T-helper 2 cell (primary cell): ENCODE measurements at regions not wholly inside any gene's neighbourhood (a gene's known extent, or its start where the extent isn't known, plus 50 kb on each side); places are given as distances from the start of the nearest gene placed in this dataset.
"Not testable (repeated sequence)": the region's sequence is repeated elsewhere in the genome, so short reads cannot be mapped to it uniquely, and the experiment has no call there.

ENCODE experiments used
- DNase-seq, 5 experiments: peaks; one replicate each; pipeline versions ENCODE4 v3.0.0 to v3.0.0-alpha.2; 2012 to 2022

DNA sequence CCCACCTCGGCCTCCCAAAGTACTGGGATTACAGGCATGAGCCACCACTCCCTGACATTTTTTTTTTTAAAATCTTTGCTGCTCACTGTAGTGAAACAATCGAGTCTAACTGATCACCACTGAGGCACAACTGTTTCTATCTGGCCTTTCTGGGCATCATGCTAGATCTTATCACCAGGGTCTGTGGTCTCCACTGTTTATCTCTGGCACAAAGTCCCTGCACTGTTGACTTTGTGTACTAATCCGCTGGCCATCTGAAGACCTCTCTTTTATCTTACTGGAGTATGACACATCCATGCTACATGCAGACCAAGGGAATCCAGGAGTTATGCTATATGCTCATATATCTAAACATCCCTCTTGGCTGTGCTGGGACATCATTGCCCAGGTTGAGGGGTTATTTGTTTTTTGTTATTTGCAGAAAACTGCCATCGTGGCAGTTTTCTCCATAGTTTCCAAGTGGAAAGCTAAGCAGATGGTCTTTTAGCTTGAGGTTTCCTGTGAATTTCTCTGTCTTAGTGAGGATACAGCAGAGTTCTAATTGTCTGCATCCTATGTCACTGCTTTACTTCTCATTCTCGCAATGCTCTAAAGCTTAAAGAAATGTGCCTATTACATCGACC lies 456.9 kb downstream of the CCER1 start:
- no peak for DNase-seq

DNA sequence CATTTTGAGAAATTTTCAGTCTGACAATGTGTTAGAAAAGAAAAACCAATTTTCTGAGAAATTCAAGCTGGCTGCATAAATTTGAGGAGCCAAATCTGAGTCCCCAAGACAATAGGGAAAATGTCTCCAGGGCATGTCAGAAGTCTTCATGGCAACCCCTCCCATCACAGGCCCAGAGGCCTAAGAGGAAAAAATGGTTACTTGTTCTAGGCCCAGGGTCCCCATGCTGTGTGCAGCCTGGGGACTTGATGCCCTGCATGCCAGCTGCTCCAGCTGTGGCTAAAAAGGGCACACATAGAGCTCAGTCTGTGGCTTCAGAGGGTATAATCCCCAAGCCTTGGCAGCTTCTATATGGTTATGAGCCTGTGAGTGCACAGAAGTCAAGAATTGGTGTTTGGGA lies 464.6 kb downstream of the CCER1 start:
- DNase-seq: no peak

DNA sequence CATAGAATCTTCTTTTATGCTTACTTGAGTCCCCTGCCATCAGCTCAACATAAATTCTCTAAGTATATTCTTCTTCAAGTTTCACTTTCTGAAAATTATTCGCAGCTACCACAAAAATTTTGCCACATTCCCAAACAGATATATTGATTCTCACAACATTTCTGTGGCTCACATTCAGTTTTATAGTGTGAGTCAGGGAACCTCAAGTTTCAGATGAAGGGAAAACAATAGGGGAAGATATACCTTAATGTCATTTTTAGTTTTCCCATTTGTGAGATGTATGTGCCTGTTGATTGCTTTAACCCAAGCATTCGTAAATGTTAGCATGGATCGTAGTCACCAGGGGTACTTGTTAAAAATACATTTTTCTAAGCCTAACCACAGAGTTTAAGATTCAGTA lies 465.8 kb downstream of the CCER1 start:
- no peak for DNase-seq

DNA sequence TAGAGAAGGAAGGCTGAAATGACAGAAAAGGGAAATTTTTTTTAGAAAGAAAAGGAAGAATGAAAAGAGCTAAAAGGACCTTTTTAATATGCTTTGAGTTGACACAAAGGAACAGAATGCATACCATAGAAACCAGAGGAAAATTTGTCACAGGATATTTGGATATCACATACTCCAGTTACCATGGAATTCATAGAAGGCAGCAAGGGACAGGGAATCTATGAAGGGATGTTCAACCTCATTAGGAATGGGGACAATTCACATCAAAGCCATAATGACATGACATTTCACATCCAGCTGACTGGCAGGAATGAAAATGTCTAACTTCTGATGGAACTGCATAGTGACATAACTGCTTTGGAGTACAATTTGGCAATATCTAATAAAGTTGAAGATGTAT lies 469.4 kb downstream of the CCER1 start:
- no peak for DNase-seq

DNA sequence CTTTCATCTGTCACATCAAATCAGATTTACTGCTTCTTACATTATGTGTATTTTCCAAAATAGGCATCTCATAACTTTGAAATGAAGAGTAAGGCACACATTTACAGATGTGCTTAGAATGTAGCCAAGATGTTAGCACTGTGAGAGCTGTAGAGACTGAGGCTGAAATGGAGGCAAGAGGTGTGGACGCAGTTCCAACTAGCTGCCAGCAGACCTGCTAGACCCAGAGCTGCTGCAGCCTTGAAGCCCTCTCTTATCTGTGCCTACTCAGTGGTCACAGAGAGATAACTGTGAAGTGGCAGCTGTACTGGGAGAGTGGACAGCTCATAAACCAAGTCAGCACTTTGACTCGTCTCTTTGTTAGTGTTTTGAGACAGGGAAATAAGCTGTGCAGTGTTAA lies 470.9 kb downstream of the CCER1 start:
- DNase-seq: no peak

DNA sequence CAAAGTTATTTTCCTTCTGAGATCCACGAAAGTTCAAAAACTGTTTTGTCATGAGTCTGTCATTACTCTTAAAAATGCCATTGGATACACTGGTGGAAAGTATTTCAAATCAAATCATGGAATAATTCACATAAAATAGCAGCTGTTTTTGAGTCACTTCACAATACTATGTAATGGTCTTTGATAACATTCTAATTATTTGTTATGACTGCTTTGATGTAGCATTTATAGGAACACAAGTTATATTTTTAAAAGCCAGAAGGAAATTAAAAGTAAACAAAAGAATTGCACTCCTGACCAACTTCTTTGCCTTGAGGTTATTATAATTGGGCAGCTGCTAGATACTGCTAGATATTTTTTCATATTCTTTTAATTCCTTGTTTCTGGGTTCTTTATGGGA lies 473.2 kb downstream of the CCER1 start:
- DNase-seq: no peak

DNA sequence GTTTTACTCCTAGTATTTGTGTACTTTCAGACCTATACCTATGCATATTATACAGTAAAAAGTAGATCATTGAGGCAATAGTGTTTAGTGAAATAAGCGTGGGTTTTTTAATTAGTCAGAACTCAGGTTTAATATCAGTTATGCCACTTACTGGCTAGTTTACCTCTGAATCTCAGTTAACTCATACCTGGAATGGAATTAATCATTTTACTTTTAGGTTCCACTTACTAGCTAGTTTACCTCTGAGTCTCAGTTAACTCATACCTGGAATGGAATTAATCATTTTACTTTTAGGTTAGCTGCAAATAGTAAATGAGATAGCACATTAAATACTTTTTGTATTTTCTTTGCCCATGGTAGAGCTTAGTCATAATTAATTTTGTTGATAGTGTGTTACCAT lies 475.7 kb downstream of the CCER1 start:
- DNase-seq: no peak

DNA sequence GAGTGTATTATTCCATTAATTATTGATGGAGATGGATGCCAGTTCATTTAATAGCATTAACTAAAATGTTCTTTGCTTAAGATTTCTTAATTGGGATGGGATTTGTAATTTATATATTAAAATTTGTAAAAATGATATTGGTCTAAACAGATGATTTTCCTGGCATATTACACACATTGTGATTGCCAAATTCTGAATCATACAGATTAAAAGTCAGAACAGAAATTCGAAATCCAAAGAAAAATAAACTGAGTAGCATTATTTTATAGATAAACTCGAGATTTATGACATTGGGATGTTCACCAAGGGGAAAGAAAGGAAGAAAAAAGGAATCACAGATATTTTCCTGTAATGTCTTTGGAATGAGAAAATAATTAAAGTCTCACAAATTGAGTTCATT lies 481.1 kb downstream of the CCER1 start:
- DNase-seq: no peak

DNA sequence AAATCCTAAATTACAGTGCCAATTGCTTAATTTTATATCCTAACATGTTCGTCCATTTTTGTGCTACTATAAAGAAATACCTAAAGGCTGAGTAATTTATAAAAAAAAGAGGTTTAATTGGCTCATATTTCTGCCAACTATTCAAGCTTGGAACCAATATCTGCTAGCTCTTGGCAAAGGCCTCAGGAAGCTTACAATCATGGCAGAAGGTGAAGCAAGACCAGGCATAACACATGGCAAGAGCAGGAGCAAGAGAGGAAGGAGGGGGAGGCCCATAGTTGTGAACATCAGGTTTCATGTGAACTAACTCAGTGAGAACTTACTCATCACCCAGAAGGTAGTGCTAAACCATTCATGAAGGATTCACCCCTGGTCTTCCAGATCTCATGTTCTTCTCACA lies 494.3 kb downstream of the CCER1 start:
- DNase-seq: no peak

DNA sequence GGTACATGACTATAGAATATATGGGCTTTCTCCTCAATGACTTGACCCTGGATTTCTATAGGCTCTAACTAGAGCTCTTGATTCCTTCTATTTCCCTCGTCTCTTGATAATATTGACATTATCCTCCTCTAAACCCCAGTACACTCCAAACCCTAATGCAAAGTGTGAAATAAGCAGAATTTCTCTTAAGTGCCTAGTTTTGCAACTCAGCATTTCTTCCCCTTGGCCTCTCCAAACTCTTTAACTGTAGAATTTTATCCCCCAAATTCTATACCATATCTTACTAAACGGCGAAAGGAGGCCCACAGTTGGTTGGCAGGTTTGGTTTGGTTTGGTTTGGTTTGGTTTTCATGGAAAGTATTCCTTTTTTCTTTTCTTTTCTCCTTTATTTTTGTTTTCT lies 498.7 kb downstream of the CCER1 start:
- no peak for DNase-seq

DNA sequence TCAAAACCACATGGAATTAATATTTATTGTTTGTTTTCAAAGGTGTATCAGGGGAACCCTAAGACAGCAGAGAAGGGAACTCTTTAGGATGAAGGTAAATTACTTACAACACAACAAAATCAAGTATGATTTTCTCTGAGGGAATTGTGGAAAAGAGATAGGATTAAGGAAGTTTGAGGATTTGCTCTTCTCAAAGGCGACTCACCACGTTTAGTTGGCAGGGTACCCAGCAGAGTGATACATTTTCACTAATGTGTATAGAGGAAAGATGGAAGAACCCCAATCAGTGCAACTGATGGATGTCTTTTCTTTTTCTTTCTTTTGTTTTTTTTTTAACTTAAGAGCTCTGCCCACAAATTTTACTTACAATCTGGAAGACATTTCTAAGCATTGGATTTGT lies 499.2 kb downstream of the CCER1 start:
- no peak for DNase-seq

DNA sequence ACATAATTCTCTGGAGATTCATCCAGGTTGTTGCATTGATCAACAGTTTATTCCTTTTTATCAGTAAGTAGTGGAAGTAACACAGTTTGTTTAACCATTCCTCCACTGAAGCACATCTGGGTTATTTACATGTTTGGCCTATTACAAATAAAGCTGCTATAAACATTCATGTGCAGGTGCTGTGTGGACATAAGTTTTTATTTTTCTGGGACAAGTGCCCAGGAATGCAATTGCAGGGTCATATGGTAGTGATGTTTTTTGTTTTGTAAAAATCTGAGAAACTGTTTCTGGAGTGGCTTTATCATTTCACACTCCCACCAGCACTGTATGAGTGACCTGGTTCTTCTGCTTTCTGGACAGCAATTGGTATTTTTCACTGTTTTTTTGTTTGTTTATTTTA lies 505.4 kb downstream of the CCER1 start:
- DNase-seq: no peak

DNA sequence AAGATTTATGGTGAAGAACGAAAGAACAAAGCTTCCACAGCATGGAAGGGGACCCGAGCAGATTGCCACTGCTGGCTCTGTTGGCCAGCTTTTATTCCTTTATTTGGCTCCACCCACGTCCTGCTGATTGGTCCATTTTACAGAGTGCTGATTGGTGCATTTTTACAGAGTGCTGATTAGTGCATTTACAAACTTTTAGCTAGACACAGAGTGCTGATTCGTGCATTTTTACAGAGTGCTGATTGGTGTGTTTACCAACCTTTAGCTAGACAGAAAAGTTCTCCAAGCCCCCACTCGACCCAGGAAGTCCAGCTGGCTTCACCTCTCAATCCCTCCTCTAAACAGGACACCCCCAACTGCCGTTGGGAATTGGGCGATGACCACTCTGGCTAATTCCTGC lies 511.5 kb downstream of the CCER1 start:
- not testable (repeated sequence) for DNase-seq

DNA sequence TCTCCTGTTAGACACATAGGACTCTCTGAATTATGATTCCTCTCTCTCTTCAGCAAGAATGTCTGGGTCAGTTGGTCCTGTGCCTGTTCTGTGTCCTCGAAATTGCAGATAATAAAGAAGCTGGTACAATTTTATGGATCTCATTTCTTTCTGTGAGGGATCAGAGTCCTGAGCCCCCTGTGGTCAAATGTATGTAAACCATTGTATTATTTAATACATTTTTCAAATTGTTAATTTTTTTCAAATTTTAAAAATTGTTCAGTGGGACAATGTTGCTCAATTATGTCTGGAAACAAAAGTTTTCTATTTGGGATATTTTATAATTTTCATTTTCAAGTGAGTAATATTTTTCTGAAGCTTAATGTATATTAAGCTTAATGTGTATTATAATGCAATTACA lies 513.5 kb downstream of the CCER1 start:
- DNase-seq: no peak

DNA sequence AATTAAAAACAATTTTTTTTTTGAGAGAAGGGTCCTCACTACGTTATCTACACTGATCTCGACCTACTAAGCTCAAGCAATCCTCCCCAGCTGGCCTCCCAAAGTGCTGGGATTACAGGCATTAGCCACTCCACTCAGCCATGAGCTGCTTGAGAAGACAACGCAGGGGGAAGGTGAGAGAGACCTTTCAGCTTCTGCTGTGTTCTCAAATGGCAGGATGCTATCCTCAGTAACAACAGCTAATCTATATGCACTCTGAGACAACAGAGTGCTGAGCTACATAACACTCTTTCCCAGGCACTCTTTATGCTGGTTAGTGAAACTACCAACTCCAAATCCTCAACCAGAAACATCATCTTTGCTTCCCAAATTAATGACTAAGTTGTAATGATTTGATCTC lies 526.1 kb downstream of the CCER1 start:
- no peak for DNase-seq

DNA sequence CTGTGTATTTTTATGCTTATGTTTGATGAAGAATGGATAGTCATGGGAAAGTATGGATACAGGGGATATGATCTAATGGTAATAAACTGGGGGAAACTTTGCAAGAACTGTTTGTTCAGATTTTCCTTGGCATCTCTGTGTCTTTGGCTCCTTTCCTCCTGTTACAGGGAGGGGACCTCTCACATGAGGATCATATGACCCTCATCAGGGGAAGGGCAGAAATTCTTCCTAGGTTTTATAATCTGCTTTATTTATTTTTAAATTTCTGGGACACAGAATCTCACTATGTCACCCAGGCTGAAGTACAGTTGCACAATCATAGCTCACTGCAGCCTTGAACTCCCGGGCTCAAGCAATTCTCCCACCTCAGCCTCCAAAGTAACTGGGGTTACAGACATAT lies 526.5 kb downstream of the CCER1 start:
- DNase-seq: no peak

DNA sequence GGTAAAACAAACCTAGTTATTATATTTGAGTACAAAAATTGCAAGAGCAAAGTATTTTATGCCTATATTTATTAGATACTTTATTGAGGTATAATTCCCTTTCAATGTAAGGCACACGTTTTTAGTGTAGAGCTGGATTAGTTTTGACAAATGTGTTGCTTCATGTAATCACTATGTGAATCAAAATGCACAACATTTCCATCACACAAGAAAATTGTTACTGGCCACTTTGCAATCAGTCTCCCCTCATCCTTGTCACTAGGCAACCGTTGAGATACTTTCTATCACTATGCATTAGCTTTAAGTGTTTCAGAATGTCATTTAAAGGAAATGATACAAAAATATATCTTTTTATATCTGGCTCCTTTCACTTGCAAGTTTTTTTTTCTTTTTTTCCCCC lies 531.0 kb downstream of the CCER1 start:
- DNase-seq: no peak

DNA sequence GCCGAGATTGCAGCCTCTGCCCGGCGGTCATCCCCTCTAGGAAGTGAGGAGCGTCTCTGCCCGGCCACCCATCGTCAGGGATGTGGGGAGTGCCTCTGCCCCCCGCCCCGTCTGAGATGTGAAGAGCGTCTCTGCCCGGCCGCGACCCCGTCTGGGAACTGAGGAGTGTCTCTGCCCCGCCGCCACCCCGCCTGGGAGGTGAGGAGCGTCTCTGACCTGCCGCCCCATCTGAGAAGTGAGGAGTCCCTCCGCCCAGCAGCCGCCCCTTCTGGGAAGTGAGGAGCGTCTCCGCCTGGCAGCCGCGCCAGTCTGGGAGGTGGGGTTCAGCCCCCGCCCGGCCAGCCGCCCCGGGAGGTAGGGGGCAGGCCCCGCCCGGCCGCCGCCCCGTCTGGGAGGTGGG lies 544.0 kb downstream of the CCER1 start:
- DNase-seq: no peak

DNA sequence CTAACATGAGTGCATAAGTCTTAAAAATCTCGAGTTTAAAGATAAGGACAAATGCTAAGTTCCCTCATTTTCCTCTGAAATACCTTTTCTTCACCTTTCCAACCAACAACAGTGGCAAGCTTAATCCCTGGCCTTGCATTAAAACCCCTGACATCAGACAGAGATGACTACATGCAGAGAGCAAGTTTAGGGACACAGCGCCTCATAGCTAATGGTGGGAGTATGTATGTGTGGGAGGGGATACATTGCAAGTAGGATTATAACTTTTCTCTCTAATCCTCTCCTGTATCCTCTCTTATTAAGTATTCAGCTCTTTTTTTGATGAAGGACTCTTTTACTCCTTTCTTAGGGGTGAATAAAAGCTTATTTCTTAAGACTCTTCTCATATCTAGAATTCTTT lies 547.1 kb downstream of the CCER1 start:
- DNase-seq: no peak

DNA sequence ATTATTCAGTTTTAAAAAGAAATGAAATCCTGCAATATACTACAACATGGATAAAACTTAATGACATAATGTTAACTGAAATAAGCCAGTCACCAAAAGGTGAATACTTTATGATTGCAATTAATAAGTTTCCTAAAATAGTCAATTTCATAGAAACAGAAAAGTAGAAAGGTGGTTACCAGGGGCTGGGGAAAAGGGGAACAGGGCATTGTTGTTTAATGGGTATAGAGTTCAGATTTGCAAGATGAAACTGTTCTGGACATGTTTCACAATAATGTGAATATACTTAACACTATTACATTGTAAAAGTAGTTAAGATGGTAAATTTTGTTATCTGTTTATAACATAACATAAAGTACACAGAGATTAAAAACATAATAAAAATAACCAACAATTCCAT lies 550.9 kb downstream of the CCER1 start:
- no peak for DNase-seq

DNA sequence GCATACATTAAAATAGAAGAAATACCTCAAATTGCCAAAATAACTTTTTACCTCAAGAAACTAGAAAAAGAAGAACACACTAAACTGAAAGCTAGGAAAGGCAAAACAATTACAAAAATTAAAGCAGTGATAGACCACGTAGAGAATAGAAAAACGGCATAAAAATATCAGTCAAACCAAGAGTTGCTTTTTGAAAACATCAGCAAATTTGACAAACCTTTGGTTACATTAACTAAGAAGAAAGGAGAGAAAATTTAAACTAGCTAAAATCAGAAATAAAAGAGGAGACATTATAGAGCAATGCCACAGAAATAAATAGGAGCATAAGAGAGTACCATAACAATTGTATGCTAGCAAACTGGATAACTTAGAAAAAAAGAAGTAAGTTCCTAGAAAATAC lies 553.8 kb downstream of the CCER1 start:
- no peak for DNase-seq

DNA sequence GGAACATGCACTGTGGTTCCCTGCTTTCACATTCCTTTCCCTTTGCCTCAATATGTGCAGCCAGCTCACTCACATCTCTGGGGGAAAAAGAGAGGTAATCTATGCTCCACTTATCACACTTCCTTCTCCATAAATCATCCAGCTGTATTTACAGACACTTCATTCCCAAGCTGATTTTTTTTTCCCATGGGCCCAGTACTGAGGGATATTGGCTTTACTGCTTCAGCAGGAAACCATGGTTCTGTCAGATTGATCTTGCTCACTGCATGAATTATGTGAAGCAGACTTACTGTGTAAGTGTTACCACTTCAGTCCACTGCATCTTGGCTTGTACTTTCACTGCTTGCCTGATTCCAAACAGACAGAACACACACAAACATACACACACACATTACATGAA lies 555.6 kb downstream of the CCER1 start:
- DNase-seq: no peak

DNA sequence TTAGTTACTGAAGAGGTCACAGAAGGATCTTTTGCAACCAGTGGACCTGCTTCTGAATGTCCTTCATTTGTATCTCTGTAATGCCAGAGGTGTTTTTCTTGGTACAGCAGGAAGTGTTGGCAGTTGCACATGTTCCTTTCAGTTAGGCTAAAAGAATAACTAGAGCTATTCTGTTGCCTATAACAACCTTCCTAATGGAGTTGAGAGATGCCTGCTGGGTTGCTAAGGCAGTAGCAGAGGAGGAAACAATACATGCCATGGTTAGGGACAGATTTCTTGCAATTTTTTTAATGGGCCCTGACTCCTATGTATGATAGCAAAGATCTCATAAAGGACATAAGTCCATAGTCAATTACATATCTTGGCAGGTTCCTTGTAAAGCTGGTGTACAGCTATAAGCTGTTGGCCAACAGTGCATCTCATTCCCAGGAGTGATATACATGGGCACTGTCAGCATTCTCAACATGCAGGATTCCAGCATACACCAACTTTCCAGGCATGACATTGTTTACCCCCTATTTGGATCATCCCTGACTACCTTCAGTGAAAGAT lies 556.6 kb downstream of the CCER1 start:
- DNase-seq: no peak

DNA sequence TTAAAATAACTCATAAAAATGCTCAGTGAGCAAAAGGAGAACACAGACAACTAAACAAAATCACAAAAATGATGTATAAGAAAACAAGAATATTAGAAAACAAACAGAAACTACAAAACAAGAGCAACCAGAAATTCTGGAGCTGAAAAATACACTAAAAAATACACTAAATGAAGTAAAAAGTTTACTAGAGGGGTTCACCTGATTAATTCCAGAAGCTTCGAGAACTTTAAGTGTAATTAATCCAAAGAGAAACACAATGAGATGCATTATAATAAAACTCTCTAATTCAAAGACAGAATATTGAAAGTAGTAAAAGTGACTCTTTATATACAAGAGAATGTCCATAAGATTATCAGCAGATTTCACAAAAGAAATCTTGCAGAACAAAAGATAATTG lies 558.4 kb downstream of the CCER1 start:
- DNase-seq: no peak

DNA sequence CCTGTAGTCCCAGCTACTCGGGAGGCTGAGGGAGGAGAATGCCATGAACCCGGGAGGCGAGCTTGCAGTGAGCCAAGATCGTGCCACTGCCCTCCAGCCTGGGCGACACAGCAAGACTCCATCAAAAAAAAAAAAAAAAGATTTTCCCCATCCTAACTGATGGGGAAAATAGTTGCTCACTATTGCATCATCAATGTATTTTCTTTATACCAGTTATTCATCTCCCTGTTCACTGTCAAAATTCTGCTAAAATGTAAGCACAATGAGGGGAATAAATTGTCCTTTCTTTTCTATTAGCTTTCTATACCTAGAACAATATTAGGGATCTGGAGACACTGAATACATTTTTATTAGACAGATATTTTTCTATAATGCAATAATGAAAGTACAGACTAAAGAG lies 561.3 kb downstream of the CCER1 start:
- DNase-seq: no peak

DNA sequence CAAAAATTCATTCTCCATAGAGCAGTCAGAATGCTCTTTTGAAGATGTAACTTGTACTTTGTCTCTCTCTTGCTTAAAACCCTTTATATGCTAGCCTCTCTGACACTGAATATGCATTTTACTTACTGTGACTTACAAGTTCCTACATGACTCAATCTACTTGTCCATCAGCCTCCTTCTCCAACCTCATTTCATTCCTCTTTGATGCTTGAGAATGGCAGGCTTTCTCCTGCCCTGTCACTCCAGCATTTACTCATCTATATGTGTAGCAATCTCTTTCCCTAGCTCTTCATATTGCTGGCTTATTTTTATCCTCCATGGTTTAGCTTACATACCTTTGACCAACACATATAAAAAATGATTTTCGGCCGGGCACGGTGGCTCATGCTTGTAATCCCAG lies 561.9 kb downstream of the CCER1 start:
- DNase-seq: no peak
